ENCODE measurements at regions not wholly inside any gene's neighbourhood (a gene's known extent, or its start where the extent isn't known, plus 50 kb on each side); places are given as distances from the start of the nearest gene placed in this dataset.
"Not testable (repeated sequence)": the region's sequence is repeated elsewhere in the genome, so short reads cannot be mapped to it uniquely, and the experiment has no call there.

- no peak for DNase-seq
Measured at GRCh38 chrX:25442499-25442898, 426.7 kb upstream of the ARX start.

GRCh38 chrX:25433307-25433706, 417.5 kb upstream of the ARX start:
- DNase-seq, result no peak

- DNase-seq, result no peak
Measured at GRCh38 chrX:25432396-25432795, 416.6 kb upstream of the ARX start.

- no peak for DNase-seq
Measured at GRCh38 chrX:25427873-25428555, 412.2 kb upstream of the ARX start.

GRCh38 chrX:25404163-25404562, 388.4 kb upstream of the ARX start:
- not testable (repeated sequence) for DNase-seq

- DNase-seq, result no peak
Measured at GRCh38 chrX:25389266-25389665, 373.5 kb upstream of the ARX start.

GRCh38 chrX:25383196-25383595, 367.4 kb upstream of the ARX start:
- DNase-seq, result no peak

GRCh38 chrX:25356456-25356855, 340.7 kb upstream of the ARX start:
- no peak for DNase-seq

GRCh38 chrX:25344161-25344936, 328.6 kb upstream of the ARX start:
- DNase-seq, result no peak

- no peak for DNase-seq
Measured at GRCh38 chrX:25343060-25343459, 327.3 kb upstream of the ARX start.

GRCh38 chrX:25337841-25338240, 322.1 kb upstream of the ARX start:
- DNase-seq, result no peak

- no peak for DNase-seq
Measured at GRCh38 chrX:25300994-25301393, 285.2 kb upstream of the ARX start.

GRCh38 chrX:25296850-25297249, 281.1 kb upstream of the ARX start:
- DNase-seq, result no peak

- DNase-seq, result no peak
Measured at GRCh38 chrX:25295466-25295865, 279.7 kb upstream of the ARX start.

GRCh38 chrX:25290132-25290531, 274.4 kb upstream of the ARX start:
- no peak for DNase-seq

GRCh38 chrX:25288676-25289075, 272.9 kb upstream of the ARX start:
- no peak for DNase-seq

- no peak for DNase-seq
Measured at GRCh38 chrX:25287521-25287920, 271.8 kb upstream of the ARX start.

- no peak for DNase-seq
Measured at GRCh38 chrX:25285598-25285997, 269.8 kb upstream of the ARX start.

GRCh38 chrX:25279510-25279909, 263.7 kb upstream of the ARX start:
- no peak for DNase-seq

GRCh38 chrX:25278341-25278740, 262.6 kb upstream of the ARX start:
- no peak for DNase-seq

GRCh38 chrX:25277574-25277973, 261.8 kb upstream of the ARX start:
- no peak for DNase-seq

GRCh38 chrX:25275159-25275558, 259.4 kb upstream of the ARX start:
- no peak for DNase-seq

GRCh38 chrX:25241461-25241860, 225.7 kb upstream of the ARX start:
- DNase-seq, result no peak

GRCh38 chrX:25226151-25226550, 210.4 kb upstream of the ARX start:
- no peak for DNase-seq

- DNase-seq, result no peak
Measured at GRCh38 chrX:25219480-25219879, 203.7 kb upstream of the ARX start.
